Bronchial epithelial cell (primary cell): ENCODE measurements at regions not wholly inside any gene's neighbourhood (a gene's known extent, or its start where the extent isn't known, plus 50 kb on each side); places are given as distances from the start of the nearest gene placed in this dataset.

Experiments
- DNase-seq: peaks from one replicate; pipeline ENCODE4 v3.0.0-alpha.2; 2010; ENCODE audit warnings: low read depth
- FAIRE-seq: peaks from 2 replicates; lab custom pipeline; 2011; peaks lifted over from hg19 to GRCh38; lab: Jason Lieb, UNC
- H3K27me3 ChIP-seq: 2 replicates; pipeline ENCODE4 v1.5.1; 2011; ENCODE audit warnings: low read length; ENCODE audit not compliant: control insufficient read depth, insufficient read depth
- H3K36me3 ChIP-seq: 2 replicates; pipeline ENCODE4 v1.5.1; 2011; ENCODE audit warnings: low read length; ENCODE audit not compliant: control insufficient read depth, insufficient read depth
- H3K4me3 ChIP-seq: 2 replicates; pipeline ENCODE4 v1.5.1; 2011; ENCODE audit warnings: mild to moderate bottlenecking, low read depth, low read length, control low read depth
- CTCF ChIP-seq: IDR thresholded peaks from 2 replicates; pipeline ENCODE4 v1.5.1; 2011; ENCODE audit warnings: mild to moderate bottlenecking, moderate library complexity, low read length, control low read depth, inconsistent platforms; ENCODE audit not compliant: insufficient read depth, severe bottlenecking

- TF ChIP-seq CTCF: no peak
- no peaks in the 10 kb centered on the region for H3K27me3 ChIP-seq
- no peak for FAIRE-seq
Measured at GRCh38 chr1:39136638-39137037, 67.9 kb upstream of the MACF1 start.

GRCh38 chr1:39139723-39140360 is 64.7 kb upstream of the MACF1 start:
- no peaks in the 10 kb centered on the region for H3K36me3 ChIP-seq
- H3K4me3 ChIP-seq: no peak overlapping the region
- no peak for DNase-seq
- FAIRE-seq: no peak
- no peak for TF ChIP-seq CTCF
- no peaks in the 10 kb centered on the region for H3K27me3 ChIP-seq

More at GRCh38 chr1:39136638-39137037, 67.9 kb upstream of the MACF1 start:
- no peak for DNase-seq
- H3K4me3 ChIP-seq: no peak overlapping the region
- H3K36me3 ChIP-seq: no peaks in the 10 kb centered on the region

- no peak for TF ChIP-seq CTCF
- Histone ChIP-seq H3K4me3 (no peak overlapping the region), H3K36me3 (no peaks in the 10 kb centered on the region), H3K27me3 (no peaks in the 10 kb centered on the region)
- DNase-seq (no peak), FAIRE-seq (no peak)
Measured at GRCh38 chr1:39141925-39142324, 62.6 kb upstream of the MACF1 start.

- no peaks in the 10 kb centered on the region for H3K27me3 ChIP-seq
- peak; percentile 88 for FAIRE-seq
- DNase-seq: peak; percentile 96
- peaks cover 1% of the 10 kb centered on the region for H3K36me3 ChIP-seq
- TF ChIP-seq CTCF: no peak
- H3K4me3 ChIP-seq: no peak overlapping the region
Measured at GRCh38 chr1:39142401-39143060, 62.0 kb upstream of the MACF1 start.

- DNase-seq: no peak
- FAIRE-seq: no peak
- Histone ChIP-seq H3K27me3 (no peaks in the 10 kb centered on the region), H3K36me3 (peaks cover 1% of the 10 kb centered on the region), H3K4me3 (no peak overlapping the region)
- no peak for TF ChIP-seq CTCF
Measured at GRCh38 chr1:39144924-39145323, 59.6 kb upstream of the MACF1 start.
